ENCODE measurements at regions not wholly inside any gene's neighbourhood (a gene's known extent, or its start where the extent isn't known, plus 50 kb on each side); places are given as distances from the start of the nearest gene placed in this dataset.

DNA sequence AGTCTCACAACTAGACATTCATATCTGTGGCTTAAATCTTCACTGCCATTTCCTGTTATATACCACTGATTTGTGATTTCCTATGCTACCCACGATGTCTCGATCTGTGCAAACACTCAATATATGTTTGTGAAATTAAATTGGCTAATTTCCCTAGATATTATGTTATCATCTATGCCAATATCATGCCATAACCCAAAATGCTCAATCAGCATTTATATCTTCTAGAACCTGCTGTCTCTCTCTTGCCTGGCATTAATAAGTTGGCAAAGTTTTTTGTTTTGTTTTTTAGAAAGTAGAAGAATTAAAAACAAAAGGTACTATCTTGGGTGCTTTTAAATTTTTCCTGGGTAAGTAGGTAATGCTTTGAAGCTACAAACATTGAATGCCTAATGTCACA, 358.5 kb upstream of the DAB1 start:
- TF ChIP-seq, protein P1, sequence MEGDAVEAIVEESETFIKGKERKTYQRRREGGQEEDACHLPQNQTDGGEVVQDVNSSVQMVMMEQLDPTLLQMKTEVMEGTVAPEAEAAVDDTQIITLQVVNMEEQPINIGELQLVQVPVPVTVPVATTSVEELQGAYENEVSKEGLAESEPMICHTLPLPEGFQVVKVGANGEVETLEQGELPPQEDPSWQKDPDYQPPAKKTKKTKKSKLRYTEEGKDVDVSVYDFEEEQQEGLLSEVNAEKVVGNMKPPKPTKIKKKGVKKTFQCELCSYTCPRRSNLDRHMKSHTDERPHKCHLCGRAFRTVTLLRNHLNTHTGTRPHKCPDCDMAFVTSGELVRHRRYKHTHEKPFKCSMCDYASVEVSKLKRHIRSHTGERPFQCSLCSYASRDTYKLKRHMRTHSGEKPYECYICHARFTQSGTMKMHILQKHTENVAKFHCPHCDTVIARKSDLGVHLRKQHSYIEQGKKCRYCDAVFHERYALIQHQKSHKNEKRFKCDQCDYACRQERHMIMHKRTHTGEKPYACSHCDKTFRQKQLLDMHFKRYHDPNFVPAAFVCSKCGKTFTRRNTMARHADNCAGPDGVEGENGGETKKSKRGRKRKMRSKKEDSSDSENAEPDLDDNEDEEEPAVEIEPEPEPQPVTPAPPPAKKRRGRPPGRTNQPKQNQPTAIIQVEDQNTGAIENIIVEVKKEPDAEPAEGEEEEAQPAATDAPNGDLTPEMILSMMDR (conservative IDR thresholded peaks at IDR 0.05): no peak
- no peaks in the 10 kb centered on the region for H3K27me3 Mint-ChIP-seq
- H3K9me3 Mint-ChIP-seq: no peaks in the 10 kb centered on the region
- no peaks in the 10 kb centered on the region for H3K4me1 Mint-ChIP-seq (ENCODE audit: unreplicated experiment)
- H3K4me3 Mint-ChIP-seq: no peak overlapping the region
- no peaks in the 10 kb centered on the region for H3K36me3 Mint-ChIP-seq
- no peak overlapping the region for H3K27ac Mint-ChIP-seq
- DNase-seq (ENCODE audit: extremely low spot score, unreplicated experiment): no peak

DNA sequence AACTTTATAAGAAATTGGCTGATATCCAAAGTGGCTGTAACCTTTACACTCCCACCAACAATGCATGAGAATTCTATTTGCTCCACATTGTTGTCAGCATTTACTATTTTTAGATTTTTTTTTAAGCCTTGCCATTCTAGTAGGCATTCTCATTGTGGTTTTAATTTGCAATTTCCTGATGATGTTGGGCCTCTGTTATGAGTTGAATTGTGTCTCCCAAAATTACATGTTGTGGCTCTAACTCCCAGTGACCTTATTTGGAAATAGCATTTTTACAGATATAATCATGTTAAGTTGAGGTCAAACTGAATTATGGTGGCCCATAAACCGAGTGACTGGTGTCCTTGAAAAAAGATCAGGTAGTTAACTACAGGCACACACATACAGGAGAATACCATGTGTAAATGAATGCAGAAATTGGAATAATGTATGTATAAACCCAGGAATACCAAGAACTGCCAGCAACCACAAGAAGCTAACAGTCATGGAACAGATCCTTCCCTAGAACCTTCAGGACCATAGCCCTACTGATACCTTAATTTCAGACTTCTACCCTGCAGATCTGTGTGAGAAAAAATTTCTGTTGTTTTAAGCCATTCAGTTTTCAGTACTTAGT, 348.8 kb upstream of the DAB1 start:
- Mint-ChIP-seq H3K4me3 (no peak overlapping the region), H3K27me3 (no peaks in the 10 kb centered on the region), H3K9me3 (no peaks in the 10 kb centered on the region), H3K27ac (no peak overlapping the region), H3K4me1 (ENCODE audit: unreplicated experiment) (no peaks in the 10 kb centered on the region), H3K36me3 (no peaks in the 10 kb centered on the region)
- no peak for DNase-seq (ENCODE audit: extremely low spot score, unreplicated experiment)
- TF ChIP-seq, protein P1 (conservative IDR thresholded peaks at IDR 0.05): no peak

DNA sequence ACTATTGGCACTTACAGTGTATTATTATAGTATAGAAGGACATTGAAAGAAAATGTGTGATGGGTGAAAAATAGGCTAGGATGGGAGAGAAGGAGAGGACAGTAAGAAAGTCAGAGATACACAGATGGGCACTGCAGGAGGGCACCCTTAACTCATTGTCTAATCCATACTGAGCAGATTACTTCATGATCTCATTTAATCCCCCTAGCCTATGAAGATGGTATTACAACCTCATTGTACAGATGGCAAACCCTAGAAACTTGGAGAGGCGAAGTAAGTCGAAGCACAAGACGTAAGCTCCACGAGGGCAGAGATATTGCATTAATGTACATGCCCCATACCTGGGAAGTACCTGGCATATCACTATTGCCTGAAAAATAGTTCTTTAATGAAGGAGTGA, 346.9 kb upstream of the DAB1 start:
- Mint-ChIP-seq H3K4me3 (no peak overlapping the region), H3K27me3 (no peaks in the 10 kb centered on the region), H3K36me3 (no peaks in the 10 kb centered on the region), H3K4me1 (ENCODE audit: unreplicated experiment) (no peaks in the 10 kb centered on the region), H3K9me3 (peaks cover 4% of the 10 kb centered on the region), H3K27ac (no peak overlapping the region)
- DNase-seq (ENCODE audit: extremely low spot score, unreplicated experiment): no peak
- TF ChIP-seq, protein P1 (conservative IDR thresholded peaks at IDR 0.05): peak; percentile 60

DNA sequence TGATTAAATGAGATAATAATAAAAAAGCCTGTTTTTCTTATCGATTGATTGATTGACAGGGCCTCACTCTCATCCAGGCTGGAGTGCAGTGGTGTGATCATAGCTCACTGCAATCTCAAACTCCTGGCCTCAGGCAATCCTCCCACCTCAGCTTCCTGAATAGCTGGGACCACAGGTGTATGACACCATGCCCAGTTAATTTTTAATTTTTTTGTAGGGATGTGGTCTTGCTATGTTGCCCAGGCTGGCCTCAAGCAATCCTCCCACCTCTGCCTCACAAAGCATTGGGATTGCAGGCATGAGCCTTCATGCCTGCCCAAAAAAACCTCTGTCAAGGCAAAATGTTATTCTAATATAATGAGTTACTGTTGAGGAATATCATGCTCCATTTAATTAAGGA, 346.4 kb upstream of the DAB1 start:
- TF ChIP-seq, protein P1 (conservative IDR thresholded peaks at IDR 0.05): no peak
- Mint-ChIP-seq H3K27ac (no peak overlapping the region), H3K9me3 (peaks cover 4% of the 10 kb centered on the region), H3K36me3 (no peaks in the 10 kb centered on the region), H3K4me1 (ENCODE audit: unreplicated experiment) (no peaks in the 10 kb centered on the region), H3K4me3 (no peak overlapping the region), H3K27me3 (no peaks in the 10 kb centered on the region)
- no peak for DNase-seq (ENCODE audit: extremely low spot score, unreplicated experiment)

DNA sequence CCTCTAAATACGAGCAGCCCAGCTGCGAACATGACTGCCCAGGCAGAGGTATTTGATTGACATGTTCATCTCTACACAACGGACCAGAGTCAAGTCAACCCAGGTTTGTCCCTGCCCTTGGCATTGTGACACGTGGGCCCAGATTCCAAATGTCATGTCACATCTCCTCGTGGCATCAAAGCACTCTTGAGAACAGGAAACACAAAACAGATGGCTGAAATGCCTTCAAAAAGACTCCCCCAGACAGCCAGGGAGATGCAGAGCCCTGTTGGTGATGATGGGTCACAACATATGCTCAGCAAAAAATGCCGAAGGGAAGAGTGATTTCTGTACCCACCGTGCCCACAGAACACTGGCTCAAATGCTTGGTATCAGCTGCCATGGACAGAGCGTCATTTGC, 337.8 kb upstream of the DAB1 start:
- Mint-ChIP-seq H3K4me3 (no peak overlapping the region), H3K27me3 (peaks cover 3% of the 10 kb centered on the region), H3K27ac (no peak overlapping the region), H3K36me3 (no peaks in the 10 kb centered on the region), H3K9me3 (no peaks in the 10 kb centered on the region), H3K4me1 (ENCODE audit: unreplicated experiment) (peaks cover 5% of the 10 kb centered on the region)
- TF ChIP-seq, protein P1 (conservative IDR thresholded peaks at IDR 0.05): no peak
- DNase-seq (ENCODE audit: extremely low spot score, unreplicated experiment): no peak

DNA sequence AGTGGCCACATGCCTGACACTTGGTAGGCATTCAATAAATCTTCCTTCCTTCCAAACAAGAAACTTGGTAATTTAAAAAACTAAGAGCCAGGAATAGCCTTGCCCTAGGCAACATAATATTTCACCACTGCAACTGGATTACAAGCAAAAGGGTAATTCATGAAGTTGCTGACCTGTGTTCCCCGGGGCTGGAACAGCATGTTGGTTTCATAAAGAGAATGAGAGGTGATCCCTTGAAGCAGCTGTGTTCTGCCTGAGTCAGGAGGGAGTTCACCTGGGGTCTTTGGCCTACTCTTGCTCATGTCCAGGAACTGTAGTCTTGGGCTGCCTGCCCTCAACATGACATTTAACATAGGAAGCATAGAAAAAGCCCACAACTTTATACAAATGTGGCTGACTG, 329.0 kb upstream of the DAB1 start:
- DNase-seq (ENCODE audit: extremely low spot score, unreplicated experiment): no peak
- TF ChIP-seq, protein P1 (conservative IDR thresholded peaks at IDR 0.05): no peak
- Mint-ChIP-seq H3K4me1 (ENCODE audit: unreplicated experiment) (no peaks in the 10 kb centered on the region), H3K27ac (no peak overlapping the region), H3K4me3 (no peak overlapping the region), H3K9me3 (no peaks in the 10 kb centered on the region), H3K27me3 (peaks cover 10% of the 10 kb centered on the region), H3K36me3 (no peaks in the 10 kb centered on the region)
